ENCODE measurements at regions not wholly inside any gene's neighbourhood (a gene's known extent, or its start where the extent isn't known, plus 50 kb on each side); places are given as distances from the start of the nearest gene placed in this dataset.
A peak's percentile ranks its signal among the peaks of the same experiment; 100 is the strongest.

DNA sequence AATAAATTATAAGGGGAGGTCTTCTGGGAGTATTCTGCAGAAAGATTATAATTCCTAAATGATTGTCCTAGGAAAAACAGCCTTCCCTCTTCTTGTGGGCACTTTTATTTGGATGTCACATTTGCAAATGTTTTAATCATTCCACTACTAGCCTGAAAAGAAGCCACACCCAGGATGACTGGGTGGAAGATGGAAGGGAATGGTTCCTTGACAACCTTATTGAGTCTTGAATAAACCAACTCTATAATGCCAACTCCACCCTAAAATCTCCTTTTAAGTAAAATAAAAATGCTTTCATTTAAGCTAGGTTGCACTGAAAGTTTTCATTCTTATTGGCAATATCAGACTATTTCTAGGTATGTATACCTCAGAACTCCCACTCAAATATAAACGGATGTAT, 494.6 kb downstream of the RFC3 start:
- TF ChIP-seq CTCF (conservative IDR thresholded peaks at IDR 0.05; ENCODE audit: control insufficient read depth, insufficient read depth, low read depth, low read length): no peak
- H3K4me3 ChIP-seq (ENCODE audit: control insufficient read depth, low read depth, low read length): no peak overlapping the region
- DNase-seq (ENCODE audit: low read depth): no peak

GRCh38 chr13:34320084-34320483, 502.1 kb downstream of the RFC3 start:
- DNase-seq (ENCODE audit: low read depth): no peak
- no peak for TF ChIP-seq CTCF (conservative IDR thresholded peaks at IDR 0.05; ENCODE audit: control insufficient read depth, insufficient read depth, low read depth, low read length)
- no peak overlapping the region for H3K4me3 ChIP-seq (ENCODE audit: control insufficient read depth, low read depth, low read length)

DNA sequence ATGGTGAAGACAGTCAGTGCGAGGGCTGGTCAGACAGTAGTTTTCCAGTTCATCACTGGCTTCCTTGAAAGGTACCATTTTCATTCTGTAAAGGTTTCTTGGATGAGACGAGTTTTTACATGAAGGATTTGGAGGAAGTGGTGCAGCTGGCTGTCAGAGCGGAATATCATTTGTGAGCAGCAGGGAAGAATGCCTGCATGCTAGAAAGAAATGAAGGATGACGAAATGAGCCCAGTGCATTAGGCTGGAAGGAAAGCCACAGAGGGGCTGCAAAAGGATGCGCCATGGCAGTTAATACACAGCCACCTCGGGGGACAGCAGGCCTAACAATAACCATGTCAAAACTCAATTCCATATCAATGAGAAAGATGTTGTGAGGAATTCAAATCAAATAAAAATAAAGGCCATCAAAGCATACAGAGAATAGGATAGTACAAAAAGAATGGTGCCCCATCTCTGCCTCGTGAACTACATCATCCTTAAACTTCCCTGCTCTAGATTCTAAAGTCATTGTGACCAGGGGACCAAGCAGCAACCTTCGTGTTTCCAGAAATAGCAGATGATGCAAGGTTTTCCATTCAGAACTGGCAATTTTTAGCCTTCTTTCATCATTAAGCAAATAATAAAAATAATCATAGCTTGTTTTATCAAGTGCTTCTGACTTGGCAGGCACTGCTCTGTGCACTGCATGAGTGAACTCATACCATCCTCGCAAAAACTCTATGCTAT, 504.2 kb downstream of the RFC3 start:
- no peak for DNase-seq (ENCODE audit: low read depth)
- no peak for TF ChIP-seq CTCF (conservative IDR thresholded peaks at IDR 0.05; ENCODE audit: control insufficient read depth, insufficient read depth, low read depth, low read length)
- H3K4me3 ChIP-seq (ENCODE audit: control insufficient read depth, low read depth, low read length): no peak overlapping the region

DNA sequence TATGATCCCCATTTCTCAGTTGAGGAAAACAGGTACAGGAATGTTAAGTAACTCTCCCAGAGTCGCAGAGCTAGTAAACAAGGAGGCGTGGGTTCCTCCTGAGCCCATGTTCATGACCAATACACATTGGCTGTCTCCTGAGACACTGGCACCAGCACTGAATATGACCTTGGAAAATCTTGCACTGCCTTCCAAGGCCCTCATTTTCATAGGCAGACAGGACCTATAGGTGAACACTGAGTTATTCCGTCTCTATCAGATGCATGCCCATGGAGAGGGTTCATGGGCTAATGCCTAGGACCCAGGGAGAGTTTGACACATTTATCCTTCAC, 504.8 kb downstream of the RFC3 start:
- no peak for DNase-seq (ENCODE audit: low read depth)
- H3K4me3 ChIP-seq (ENCODE audit: control insufficient read depth, low read depth, low read length): no peak overlapping the region
- TF ChIP-seq CTCF (conservative IDR thresholded peaks at IDR 0.05; ENCODE audit: control insufficient read depth, insufficient read depth, low read depth, low read length): no peak

GRCh38 chr13:34335014-34336007, 517.4 kb downstream of the RFC3 start:
- H3K4me3 ChIP-seq (ENCODE audit: control insufficient read depth, low read depth, low read length): no peak overlapping the region
- peak; percentile 26 for DNase-seq (ENCODE audit: low read depth)
- TF ChIP-seq CTCF (conservative IDR thresholded peaks at IDR 0.05; ENCODE audit: control insufficient read depth, insufficient read depth, low read depth, low read length): no peak

GRCh38 chr13:34338102-34338501, 520.2 kb downstream of the RFC3 start:
- DNase-seq (ENCODE audit: low read depth): no peak
- no peak overlapping the region for H3K4me3 ChIP-seq (ENCODE audit: control insufficient read depth, low read depth, low read length)
- TF ChIP-seq CTCF (conservative IDR thresholded peaks at IDR 0.05; ENCODE audit: control insufficient read depth, insufficient read depth, low read depth, low read length): no peak
